GM18519 (cell line): ENCODE measurements at regions not wholly inside any gene's neighbourhood (a gene's known extent, or its start where the extent isn't known, plus 50 kb on each side); places are given as distances from the start of the nearest gene placed in this dataset.

Source experiments
- ATAC-seq: cut with Tn5 transposase; IDR thresholded peaks from one replicate; pipeline ENCODE4 v1.9.1; 2021; ENCODE audit warnings: mild to moderate bottlenecking, moderate library complexity; ENCODE audit not compliant: unreplicated experiment, low FRiP score

DNA sequence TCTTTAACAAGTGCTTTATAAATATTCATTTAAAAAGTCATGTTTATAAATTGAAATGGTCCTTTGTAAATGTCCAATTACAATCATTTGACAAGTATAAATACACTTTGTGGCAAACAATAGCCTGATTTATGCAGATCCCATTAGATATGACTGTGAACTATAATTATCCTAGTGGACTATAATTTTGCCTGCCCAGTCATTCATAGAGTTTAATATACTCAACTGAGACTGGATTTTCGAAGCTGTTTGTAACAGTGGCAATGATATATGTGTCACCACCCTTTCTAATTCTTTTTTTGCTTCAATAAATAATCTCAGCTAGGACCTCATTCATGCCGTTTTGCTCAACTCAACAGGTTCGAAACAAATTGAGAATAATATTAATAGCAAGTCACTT lies 732.0 kb downstream of the PCDH18 start:
- no peak for ATAC-seq

GRCh38 chr4:136796953-136797352 lies 735.3 kb downstream of the PCDH18 start:
- no peak for ATAC-seq

DNA sequence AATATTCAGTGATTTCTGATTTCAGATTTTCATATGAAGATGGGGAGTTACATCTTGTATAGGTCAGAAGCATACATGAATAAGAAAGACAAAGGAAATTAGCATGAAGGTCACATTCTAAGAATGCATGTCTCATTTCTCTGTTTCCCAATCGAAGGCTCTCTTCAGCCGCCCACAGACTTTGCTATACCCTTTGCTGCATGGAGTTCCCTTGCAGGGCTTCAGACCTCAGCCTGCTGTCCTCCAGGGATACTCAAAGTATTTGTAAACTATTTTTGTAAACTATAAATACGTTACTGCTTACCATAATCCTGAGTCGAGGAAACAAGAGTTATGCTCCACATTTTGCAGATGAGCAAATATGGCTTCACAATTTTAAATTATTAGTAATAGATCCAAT lies 738.4 kb downstream of the PCDH18 start:
- ATAC-seq: no peak

GRCh38 chr4:136784326-136784725 lies 748.0 kb downstream of the PCDH18 start:
- no peak for ATAC-seq

DNA sequence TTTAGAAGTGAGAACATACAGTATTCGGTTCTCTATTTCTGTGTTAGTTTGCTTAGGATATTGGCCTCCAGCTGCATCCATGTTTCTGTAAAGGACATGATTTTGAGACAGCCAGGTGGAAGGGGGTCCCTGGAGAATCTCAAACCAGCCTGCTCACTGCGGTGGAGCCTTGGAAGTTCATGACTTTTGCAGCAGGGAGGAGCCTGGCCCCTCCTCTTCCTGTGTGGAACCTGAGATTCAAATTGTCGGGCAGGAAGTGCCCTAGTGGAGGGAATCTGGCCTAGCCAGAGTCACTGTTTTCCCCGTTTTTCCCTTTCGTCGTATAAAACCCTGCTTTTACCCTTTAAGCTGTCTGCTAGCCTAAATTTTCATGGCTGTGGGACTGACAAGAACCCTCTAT lies 762.6 kb downstream of the PCDH18 start:
- ATAC-seq: no peak

DNA sequence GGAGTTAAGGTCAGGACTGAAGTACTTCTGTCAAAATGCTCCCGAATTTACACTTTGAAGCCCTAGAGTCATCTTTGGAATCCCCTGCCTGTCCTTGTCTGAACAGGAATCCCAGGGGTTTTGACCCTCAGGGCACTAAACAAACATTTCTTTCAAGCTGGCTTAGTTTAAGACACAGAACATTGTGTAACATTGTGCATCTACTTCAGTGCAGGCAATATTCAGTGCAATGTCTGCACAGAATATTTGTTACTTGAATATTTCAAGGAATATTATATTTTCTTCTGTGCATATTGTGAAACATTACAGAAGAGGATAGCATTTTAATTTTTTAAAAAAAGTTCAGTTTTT lies 763.4 kb downstream of the PCDH18 start:
- ATAC-seq: no peak

- ATAC-seq: no peak
These were observed 763.9 kb downstream of the PCDH18 start for GRCh38 chr4:136768213-136768924.

GRCh38 chr4:136763919-136764318 lies 768.4 kb downstream of the PCDH18 start:
- no peak for ATAC-seq

GRCh38 chr4:136755531-136755916 lies 776.8 kb downstream of the PCDH18 start:
- ATAC-seq: no peak

- no peak for ATAC-seq
These were observed 777.3 kb downstream of the PCDH18 start for GRCh38 chr4:136754810-136755530.

DNA sequence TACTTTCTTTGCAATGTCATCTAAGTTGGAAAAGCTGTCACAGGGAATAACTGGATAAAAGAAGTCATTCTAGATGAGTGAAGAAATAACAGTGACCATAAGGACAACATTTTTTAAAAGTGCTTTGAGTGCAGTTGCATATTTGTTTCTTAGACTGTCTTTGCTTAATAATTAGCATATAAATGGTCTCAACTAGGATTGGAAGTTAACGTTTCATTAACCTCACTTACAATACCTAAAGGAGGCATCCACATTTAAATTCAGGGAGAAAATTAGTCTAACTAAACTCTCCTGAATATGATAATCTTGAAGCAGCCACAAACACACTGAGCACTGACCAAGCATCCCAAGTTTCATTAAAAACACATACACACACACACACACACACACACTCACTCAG lies 780.7 kb downstream of the PCDH18 start:
- no peak for ATAC-seq

DNA sequence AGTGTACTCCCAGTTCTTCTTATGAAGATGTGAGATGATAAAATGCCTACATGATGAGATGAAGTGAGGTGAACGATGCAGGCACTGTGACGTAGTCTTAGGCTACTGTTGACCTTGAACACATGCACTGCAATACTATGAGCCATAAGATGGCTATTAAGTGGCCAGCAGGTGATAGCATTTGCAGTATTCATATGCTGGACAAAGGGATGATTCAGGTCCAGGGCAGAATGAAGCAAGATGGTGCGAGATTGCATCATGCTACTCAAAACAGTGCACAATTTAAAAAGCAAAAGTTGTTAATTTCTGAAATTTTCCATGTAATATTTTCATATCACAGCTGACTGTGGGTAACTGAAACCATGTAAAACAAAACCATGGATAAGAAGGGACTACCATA lies 781.4 kb downstream of the PCDH18 start:
- no peak for ATAC-seq

DNA sequence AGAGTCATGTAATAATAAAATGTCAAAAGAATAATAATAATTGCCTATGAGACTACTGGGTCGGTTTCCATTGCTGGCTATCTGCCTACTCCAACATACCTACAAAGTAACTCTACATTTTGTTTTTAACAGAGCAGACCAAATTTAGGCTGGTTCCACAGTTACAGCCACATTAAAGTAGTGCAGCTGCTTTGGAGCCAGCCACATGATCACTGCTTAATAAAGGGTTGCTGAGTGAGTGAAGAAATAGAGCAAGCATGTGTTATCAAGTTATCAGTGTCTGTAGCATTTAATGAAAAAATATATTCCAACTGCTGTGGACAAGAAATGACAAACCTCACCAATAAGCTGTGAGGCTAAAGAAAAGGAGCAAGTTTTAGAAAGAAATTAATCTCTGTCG lies 782.3 kb downstream of the PCDH18 start:
- ATAC-seq: no peak

DNA sequence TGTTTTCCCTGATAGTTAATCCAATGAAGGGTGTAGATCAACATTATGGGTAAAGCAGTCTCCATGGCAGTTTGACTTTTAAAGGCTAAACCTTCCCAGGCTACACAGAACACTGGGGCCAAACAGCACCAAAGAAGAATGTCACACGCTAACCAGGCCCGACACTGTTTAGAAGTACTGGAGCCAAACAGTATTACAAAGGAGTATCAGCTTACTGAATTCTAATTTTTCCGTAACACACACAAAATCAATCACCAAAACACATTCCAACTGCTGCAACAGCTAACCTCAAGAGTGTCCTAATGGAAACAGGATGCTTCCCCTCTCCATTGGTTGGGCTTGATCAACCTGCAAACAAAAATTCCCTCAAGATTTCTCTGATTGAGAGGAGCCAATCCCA lies 783.5 kb downstream of the PCDH18 start:
- ATAC-seq: no peak

GRCh38 chr4:136748165-136748564 lies 784.1 kb downstream of the PCDH18 start:
- ATAC-seq: no peak

DNA sequence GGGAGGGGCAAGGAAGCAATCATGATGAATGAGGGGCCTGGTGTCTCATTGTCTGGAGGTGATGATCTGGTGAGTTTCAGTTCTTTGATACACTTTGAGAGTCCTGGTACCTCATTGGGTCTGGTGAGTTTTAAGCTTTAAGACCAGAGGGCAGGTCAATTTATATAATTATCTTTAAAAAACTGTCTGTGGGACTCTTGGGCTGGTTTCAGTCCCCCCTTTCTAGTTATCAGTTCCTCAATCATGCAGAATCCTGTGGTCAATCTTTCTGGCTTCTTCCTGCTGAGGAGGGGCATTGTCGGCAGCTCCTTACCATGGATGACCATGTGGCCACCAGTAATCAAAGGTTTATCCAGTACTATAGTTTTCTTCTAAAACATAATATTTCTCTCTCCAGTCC lies 789.1 kb downstream of the PCDH18 start:
- no peak for ATAC-seq

DNA sequence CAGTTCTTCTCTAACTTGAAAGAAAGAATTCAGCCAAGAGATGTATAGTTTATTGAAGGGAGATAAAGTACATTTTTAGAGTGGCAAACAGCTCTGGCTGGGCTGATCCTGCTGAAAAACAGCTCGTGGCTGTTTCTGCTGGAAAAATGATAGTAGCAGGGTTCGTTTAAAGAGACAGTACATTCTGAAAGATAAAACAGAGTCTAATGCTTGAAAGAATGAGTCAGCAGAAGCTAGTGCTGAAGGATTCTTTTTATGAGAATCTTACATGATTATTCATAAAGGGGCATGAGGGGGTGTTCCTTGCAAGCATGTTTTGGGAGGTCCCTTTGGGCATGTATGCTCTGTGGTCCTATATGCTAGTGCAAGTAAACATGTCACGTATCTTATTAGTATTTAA lies 790.0 kb downstream of the PCDH18 start:
- no peak for ATAC-seq

- no peak for ATAC-seq
These were observed 790.8 kb downstream of the PCDH18 start for GRCh38 chr4:136741468-136741867.

GRCh38 chr4:136740326-136740725 lies 792.0 kb downstream of the PCDH18 start:
- ATAC-seq: no peak

- ATAC-seq: no peak
These were observed 795.2 kb downstream of the PCDH18 start for GRCh38 chr4:136737066-136737465.

DNA sequence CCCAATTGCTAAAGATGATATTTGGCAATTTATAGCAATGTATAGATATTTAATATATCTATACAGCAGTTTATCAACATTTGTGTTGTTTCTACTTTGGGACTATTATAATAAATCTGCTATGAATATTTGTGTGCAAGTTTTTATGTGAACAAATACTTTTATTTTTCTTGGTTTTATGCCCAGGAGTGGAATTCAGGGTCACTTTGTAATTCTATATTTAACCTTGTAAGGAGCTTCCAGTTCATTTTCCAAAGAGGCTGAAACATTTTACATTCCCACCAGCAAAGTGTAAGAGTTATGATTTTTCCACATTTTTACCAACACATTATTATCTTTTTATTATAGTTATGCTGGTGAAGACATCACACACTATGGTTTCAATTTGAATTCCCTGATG lies 801.3 kb downstream of the PCDH18 start:
- ATAC-seq: no peak

DNA sequence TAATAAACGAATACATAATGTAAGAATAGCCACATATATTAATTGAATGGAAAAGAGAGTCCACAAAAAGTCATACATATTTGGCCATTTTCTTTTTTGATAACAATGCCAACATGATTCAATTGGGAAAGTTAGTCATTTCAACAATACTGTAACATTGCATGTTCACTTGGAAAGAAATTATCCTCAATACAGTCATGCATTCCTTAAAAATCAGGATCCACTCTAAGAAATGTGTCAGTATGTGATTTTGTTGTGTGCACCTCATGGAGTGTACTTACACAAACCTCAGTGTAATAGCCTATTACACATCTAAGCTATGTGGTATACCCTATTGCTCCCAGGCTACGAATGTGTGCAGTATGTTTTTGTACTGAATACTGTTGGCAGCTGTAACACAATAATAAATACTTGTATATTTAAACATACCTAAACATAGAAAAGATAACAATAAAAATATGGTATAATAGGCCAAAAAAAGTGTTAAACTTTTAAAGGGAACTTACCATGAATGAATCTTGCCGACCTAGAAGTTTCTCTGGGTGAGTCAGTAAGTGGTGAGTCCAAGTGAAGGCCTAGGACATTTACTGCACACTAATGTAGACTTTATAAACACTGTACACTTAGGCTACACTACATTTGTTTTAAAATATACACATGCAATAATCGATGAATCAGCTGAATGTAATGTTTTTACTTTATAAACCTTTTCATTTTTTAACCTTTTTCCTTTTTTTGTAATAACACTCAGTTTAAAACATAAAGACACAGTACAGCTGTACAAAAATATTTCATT lies 806.8 kb downstream of the PCDH18 start:
- no peak for ATAC-seq
